ENCODE measurements at regions not wholly inside any gene's neighbourhood (a gene's known extent, or its start where the extent isn't known, plus 50 kb on each side); places are given as distances from the start of the nearest gene placed in this dataset.
A peak's percentile ranks its signal among the peaks of the same experiment; 100 is the strongest.
"Not testable (repeated sequence)": the region's sequence is repeated elsewhere in the genome, so short reads cannot be mapped to it uniquely, and the experiment has no call there.

GRCh38 chr10:71087622-71088021 lies 124.7 kb upstream of the UNC5B start:
- no peak for DNase-seq

- no peak for DNase-seq
Measured at GRCh38 chr10:71088054-71088453, 124.3 kb upstream of the UNC5B start.

- DNase-seq, result not testable (repeated sequence)
Measured at GRCh38 chr10:71088578-71088977, 123.8 kb upstream of the UNC5B start.

GRCh38 chr10:71089162-71089561 lies 123.2 kb upstream of the UNC5B start:
- no peak for DNase-seq

GRCh38 chr10:71090330-71090729 lies 122.0 kb upstream of the UNC5B start:
- DNase-seq, result no peak

- no peak for DNase-seq
Measured at GRCh38 chr10:71090801-71091200, 121.6 kb upstream of the UNC5B start.

GRCh38 chr10:71092812-71093401 lies 119.5 kb upstream of the UNC5B start:
- no peak for DNase-seq

GRCh38 chr10:71093531-71093930 lies 118.8 kb upstream of the UNC5B start:
- DNase-seq, result no peak

- no peak for DNase-seq
Measured at GRCh38 chr10:71094712-71095390, 117.5 kb upstream of the UNC5B start.

GRCh38 chr10:71099731-71100361 lies 112.5 kb upstream of the UNC5B start:
- DNase-seq, result no peak

- no peak for DNase-seq
Measured at GRCh38 chr10:71103961-71104360, 108.4 kb upstream of the UNC5B start.

- DNase-seq, result peak; percentile 12 to 28
Measured at GRCh38 chr10:71106151-71106550, 106.2 kb upstream of the UNC5B start.

GRCh38 chr10:71107117-71107516 lies 105.3 kb upstream of the UNC5B start:
- not testable (repeated sequence) for DNase-seq

GRCh38 chr10:71108042-71108441 lies 104.3 kb upstream of the UNC5B start:
- DNase-seq, result peak; percentile 12 to 24

GRCh38 chr10:71112138-71112785 lies 100.1 kb upstream of the UNC5B start:
- no peak for DNase-seq

GRCh38 chr10:71116426-71116825 lies 95.9 kb upstream of the UNC5B start:
- DNase-seq, result no peak

- DNase-seq, result not testable (repeated sequence)
Measured at GRCh38 chr10:71117589-71117988, 94.8 kb upstream of the UNC5B start.

GRCh38 chr10:71123023-71123422 lies 89.3 kb upstream of the UNC5B start:
- no peak for DNase-seq

- DNase-seq, result no peak
Measured at GRCh38 chr10:71124921-71125748, 87.2 kb upstream of the UNC5B start.

- no peak for DNase-seq
Measured at GRCh38 chr10:71125749-71126107, 86.6 kb upstream of the UNC5B start.

- no peak for DNase-seq
Measured at GRCh38 chr10:71126432-71126831, 85.9 kb upstream of the UNC5B start.

GRCh38 chr10:71127104-71127503 lies 85.3 kb upstream of the UNC5B start:
- DNase-seq, result no peak

GRCh38 chr10:71127773-71128172 lies 84.6 kb upstream of the UNC5B start:
- no peak for DNase-seq
